ENCODE measurements at regions not wholly inside any gene's neighbourhood (a gene's known extent, or its start where the extent isn't known, plus 50 kb on each side); places are given as distances from the start of the nearest gene placed in this dataset.
A peak's percentile ranks its signal among the peaks of the same experiment; 100 is the strongest.

DNA sequence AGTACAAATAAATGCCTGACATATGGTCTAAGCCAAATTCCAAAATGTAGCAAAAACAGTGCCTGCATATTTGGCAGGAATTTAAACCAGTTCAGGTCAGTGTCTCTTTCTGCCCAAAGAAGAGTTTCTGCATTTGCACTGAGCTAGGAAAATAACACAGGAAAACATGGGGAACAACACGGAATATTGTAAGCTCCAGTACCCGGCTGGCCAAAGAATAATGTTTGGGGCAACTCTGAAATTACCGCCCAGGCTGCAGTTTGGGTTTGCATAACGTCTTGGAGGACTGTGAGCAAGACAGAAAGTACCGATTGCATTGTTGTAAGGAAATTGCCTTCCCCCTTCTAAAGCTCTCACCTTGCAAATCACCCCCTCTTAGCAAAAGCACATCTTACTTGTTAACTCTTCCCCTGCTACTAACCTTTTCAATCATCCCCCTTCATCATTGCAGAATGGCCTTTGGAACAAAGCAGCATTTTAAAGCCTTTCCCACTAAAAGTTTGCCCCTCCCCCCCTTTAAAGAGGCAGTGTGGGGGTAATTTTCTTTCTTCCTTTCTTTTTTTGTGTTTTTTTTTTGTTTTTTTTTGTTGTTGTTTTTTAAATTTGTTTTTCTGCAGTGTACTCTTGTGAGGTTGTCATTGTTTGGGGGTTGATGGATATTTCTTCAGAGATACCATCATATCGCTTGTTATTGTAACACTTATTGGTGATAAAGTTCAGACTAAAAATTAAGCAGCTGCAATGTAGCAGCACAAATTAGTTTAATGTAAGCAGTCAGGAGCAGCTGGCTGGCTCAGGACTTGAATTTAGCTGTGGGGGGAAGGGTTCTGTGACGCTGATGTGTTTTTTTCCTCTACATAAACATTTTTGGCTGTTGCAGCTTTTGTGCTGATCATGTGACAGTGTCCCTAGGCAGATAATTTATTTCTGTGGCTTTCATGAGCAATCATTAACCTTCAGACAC lies 100.0 kb upstream of the CITED2 start (continued):
- no peak for TF ChIP-seq KLF16 (IDR thresholded peaks at IDR 0.05)
- no peak for TF ChIP-seq ZFP30 (CRISPR knock-in tag; IDR thresholded peaks at IDR 0.05; ENCODE audit: borderline replicate concordance)
- no peak for TF ChIP-seq ZNF79 (CRISPR knock-in tag; IDR thresholded peaks at IDR 0.05; ENCODE audit: low read depth)
- no peak for TF ChIP-seq MYNN (IDR thresholded peaks at IDR 0.05)
- TF ChIP-seq MYNN (CRISPR knock-in tag; IDR thresholded peaks at IDR 0.05) = no peak
- TF ChIP-seq ZBED1 (IDR thresholded peaks at IDR 0.05) = no peak
- TF ChIP-seq USF1 (CRISPR knock-in tag; IDR thresholded peaks at IDR 0.05) = no peak; the same call in 1 of the 2 replicates
- TF ChIP-seq, protein P1, sequence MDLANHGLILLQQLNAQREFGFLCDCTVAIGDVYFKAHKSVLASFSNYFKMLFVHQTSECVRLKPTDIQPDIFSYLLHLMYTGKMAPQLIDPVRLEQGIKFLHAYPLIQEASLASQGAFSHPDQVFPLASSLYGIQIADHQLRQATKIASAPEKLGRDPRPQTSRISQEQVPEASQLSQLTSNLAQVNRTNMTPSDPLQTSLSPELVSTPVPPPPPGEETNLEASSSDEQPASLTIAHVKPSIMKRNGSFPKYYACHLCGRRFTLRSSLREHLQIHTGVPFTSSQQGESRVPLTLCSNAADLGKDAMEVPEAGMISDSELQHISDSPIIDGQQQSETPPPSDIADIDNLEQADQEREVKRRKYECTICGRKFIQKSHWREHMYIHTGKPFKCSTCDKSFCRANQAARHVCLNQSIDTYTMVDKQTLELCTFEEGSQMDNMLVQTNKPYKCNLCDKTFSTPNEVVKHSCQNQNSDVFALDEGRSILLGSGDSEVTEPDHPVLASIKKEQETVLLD (IDR thresholded peaks at IDR 0.05) = peak; percentile 56
- 0 out of 2 replicates have a peak, but pooled peaks have one; percentile 34 for TF ChIP-seq ZNF766 (CRISPR knock-in tag; conservative IDR thresholded peaks at IDR 0.05)
- no peak for TF ChIP-seq RB1 (IDR thresholded peaks at IDR 0.05; ENCODE audit: low read depth)
- no peak for TF ChIP-seq CBX1 (IDR thresholded peaks at IDR 0.05; ENCODE audit: low read depth)
- TF ChIP-seq TAF15 (IDR thresholded peaks at IDR 0.05; ENCODE audit: low read depth, low read length) = no peak
- no peak for TF ChIP-seq SNRNP70 (optimal IDR thresholded peaks at IDR 0.05; ENCODE audit: low read depth, low read length)
- TF ChIP-seq, protein P2, sequence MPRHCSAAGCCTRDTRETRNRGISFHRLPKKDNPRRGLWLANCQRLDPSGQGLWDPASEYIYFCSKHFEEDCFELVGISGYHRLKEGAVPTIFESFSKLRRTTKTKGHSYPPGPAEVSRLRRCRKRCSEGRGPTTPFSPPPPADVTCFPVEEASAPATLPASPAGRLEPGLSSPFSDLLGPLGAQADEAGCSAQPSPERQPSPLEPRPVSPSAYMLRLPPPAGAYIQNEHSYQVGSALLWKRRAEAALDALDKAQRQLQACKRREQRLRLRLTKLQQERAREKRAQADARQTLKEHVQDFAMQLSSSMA (CRISPR knock-in tag; IDR thresholded peaks at IDR 0.05) = no peak
- TF ChIP-seq BCL6 (CRISPR knock-in tag; IDR thresholded peaks at IDR 0.05) = no peak
- no peak for TF ChIP-seq ZNF76 (CRISPR knock-in tag; IDR thresholded peaks at IDR 0.05; ENCODE audit: borderline replicate concordance)
- TF ChIP-seq, protein P3, sequence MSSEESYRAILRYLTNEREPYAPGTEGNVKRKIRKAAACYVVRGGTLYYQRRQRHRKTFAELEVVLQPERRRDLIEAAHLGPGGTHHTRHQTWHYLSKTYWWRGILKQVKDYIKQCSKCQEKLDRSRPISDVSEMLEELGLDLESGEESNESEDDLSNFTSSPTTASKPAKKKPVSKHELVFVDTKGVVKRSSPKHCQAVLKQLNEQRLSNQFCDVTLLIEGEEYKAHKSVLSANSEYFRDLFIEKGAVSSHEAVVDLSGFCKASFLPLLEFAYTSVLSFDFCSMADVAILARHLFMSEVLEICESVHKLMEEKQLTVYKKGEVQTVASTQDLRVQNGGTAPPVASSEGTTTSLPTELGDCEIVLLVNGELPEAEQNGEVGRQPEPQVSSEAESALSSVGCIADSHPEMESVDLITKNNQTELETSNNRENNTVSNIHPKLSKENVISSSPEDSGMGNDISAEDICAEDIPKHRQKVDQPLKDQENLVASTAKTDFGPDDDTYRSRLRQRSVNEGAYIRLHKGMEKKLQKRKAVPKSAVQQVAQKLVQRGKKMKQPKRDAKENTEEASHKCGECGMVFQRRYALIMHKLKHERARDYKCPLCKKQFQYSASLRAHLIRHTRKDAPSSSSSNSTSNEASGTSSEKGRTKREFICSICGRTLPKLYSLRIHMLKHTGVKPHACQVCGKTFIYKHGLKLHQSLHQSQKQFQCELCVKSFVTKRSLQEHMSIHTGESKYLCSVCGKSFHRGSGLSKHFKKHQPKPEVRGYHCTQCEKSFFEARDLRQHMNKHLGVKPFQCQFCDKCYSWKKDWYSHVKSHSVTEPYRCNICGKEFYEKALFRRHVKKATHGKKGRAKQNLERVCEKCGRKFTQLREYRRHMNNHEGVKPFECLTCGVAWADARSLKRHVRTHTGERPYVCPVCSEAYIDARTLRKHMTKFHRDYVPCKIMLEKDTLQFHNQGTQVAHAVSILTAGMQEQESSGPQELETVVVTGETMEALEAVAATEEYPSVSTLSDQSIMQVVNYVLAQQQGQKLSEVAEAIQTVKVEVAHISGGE (CRISPR knock-in tag; IDR thresholded peaks at IDR 0.05) = no peak
- peak; percentile 87 for TF ChIP-seq NBN (IDR thresholded peaks at IDR 0.05; ENCODE audit: low read depth)
- TF ChIP-seq ZNF217 (CRISPR knock-in tag; IDR thresholded peaks at IDR 0.05) = no peak
- TF ChIP-seq ZNF24 (IDR thresholded peaks at IDR 0.05) = no peak
- TF ChIP-seq LARP7 (IDR thresholded peaks at IDR 0.05) = peak; percentile 39; the same call in 1 of the 2 replicates
- TF ChIP-seq TCF7L2 (IDR thresholded peaks at IDR 0.05; ENCODE audit: low read depth, low read length) = no peak
- 0 out of 2 replicates have a peak, but pooled peaks have one; percentile 25 for TF ChIP-seq ATF7 (IDR thresholded peaks at IDR 0.05)
- TF ChIP-seq ZNF3 (CRISPR knock-in tag; IDR thresholded peaks at IDR 0.05) = no peak
- TF ChIP-seq NFYB (IDR thresholded peaks at IDR 0.05; ENCODE audit: extremely low read depth, insufficient read length) = no peak

Data from K562 (cell line).